ENCODE measurements at regions not wholly inside any gene's neighbourhood (a gene's known extent, or its start where the extent isn't known, plus 50 kb on each side); places are given as distances from the start of the nearest gene placed in this dataset.

DNA sequence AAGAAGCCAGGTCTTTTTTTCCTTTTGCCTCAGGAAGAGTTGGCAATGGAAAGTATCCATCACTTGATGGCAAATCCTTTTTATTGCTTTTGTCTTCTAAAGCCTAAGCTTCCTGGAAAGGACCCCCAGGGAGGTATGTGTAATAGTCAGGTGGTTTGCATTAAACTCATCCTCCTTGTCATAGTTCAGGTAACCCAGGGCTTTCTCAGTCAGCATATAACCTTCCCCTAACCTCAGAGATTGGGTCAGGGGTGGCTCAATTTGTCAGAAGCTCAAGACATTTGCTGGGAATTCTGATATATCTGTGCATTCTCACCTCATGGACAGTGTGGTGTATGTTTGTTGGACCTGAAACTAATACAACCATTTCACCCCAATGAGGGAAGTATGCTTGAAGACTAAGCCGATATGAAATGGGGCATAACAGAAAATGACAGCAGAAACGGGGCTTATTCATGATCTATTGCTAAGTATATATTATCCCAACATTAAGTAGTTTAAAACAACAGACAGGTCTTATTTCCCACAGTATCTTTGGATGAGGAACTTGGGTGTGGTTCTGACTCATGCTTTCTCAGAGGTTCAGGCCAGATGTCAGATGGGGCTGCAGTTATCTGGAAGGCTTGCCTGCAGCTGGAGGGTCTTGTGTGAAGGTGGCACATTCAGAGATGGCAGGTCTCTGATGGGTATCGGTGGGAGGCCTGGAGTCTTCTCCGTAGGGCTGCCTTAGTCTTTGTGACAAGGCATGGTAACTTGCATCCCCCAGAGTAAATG, 135.8 kb upstream of the SPON1 start:
- TF ChIP-seq, protein P1, sequence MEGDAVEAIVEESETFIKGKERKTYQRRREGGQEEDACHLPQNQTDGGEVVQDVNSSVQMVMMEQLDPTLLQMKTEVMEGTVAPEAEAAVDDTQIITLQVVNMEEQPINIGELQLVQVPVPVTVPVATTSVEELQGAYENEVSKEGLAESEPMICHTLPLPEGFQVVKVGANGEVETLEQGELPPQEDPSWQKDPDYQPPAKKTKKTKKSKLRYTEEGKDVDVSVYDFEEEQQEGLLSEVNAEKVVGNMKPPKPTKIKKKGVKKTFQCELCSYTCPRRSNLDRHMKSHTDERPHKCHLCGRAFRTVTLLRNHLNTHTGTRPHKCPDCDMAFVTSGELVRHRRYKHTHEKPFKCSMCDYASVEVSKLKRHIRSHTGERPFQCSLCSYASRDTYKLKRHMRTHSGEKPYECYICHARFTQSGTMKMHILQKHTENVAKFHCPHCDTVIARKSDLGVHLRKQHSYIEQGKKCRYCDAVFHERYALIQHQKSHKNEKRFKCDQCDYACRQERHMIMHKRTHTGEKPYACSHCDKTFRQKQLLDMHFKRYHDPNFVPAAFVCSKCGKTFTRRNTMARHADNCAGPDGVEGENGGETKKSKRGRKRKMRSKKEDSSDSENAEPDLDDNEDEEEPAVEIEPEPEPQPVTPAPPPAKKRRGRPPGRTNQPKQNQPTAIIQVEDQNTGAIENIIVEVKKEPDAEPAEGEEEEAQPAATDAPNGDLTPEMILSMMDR (conservative IDR thresholded peaks at IDR 0.05; ENCODE audit: low read length) = no peak
- H3K4me3 ChIP-seq (ENCODE audit: low read length) = no peak overlapping the region
- no peak for DNase-seq (ENCODE audit: low read depth)

DNA sequence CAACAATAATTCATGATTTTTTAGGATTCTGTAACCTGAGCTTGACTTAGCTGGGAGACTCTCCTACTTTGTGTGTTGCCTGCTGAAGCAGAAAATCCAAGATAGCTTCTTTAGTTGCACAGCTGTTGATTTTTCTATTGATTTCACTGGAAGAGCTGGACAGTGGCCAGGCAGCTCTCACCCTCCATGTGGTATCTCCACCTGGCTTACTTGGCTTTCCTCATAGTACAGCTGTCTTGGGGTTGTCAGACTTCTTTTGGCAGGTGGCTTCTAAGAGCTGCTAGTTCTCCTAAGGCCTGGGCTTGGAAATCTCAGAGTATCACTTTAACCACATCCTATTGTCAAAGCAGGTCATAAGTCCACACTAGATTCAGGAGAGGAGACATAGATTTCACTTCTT, 130.8 kb upstream of the SPON1 start:
- H3K4me3 ChIP-seq (ENCODE audit: low read length) = no peak overlapping the region
- TF ChIP-seq, protein P1 (conservative IDR thresholded peaks at IDR 0.05; ENCODE audit: low read length) = no peak
- DNase-seq (ENCODE audit: low read depth) = no peak

DNA sequence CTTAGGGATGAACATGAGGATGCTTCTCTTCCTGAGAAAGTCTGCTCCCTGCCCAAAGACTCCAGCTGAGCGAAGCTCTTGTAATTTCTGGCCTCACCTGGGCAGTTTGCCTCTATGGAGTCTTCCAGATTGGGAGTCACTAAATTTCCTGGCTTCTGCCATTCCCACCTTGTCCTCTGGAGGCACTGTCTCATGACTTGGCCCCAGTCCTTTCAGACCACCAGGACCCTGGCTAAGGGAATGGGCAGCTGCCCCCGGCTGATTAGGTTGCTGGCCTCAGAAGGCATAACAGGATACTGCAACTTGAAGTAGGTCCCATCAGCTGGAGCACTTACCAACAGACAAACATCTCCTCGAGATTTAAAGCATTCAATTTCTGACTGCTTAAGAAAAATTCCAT, 128.1 kb upstream of the SPON1 start:
- no peak for DNase-seq (ENCODE audit: low read depth)
- H3K4me3 ChIP-seq (ENCODE audit: low read length) = no peak overlapping the region
- TF ChIP-seq, protein P1 (conservative IDR thresholded peaks at IDR 0.05; ENCODE audit: low read length) = peak; percentile 15

DNA sequence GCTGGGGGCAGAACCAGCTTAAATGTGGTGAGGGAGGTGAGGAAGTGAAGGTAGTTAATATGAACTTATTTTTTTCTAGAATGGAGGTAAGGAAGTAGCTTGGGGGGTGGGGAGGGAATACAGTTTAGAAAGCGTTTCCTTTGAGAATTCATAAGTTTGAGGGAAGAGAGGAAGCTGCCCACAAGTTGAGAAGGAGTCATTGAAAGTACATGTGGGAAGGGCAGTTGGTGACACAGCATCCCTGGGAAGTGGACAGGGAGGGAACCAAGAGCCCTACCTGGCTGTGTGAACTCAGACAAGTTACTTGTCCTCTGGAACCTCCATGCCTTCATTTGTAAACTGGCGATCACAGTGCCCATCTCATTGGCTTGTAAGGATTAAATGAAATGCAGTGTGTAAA, 125.9 kb upstream of the SPON1 start:
- no peak overlapping the region for H3K4me3 ChIP-seq (ENCODE audit: low read length)
- TF ChIP-seq, protein P1 (conservative IDR thresholded peaks at IDR 0.05; ENCODE audit: low read length) = no peak
- DNase-seq (ENCODE audit: low read depth) = no peak

DNA sequence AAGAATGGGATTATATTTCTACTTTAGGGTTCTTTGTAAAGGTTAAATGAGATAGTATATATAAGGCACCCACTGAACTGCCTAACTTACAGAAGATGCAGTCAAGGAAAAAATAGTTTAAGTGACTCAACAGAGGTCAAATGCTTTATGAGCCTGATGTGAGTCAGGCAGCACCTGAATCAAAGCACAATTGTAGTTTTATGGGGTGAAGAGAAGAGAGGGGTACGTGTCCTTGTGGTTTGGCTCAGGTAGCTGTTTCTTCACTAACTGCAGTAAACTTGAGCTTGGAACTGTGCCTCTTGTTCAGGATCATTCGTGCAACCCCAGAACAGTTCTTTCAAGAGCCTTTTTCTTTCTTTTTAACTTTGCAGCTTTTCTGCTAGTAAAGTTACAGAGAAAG, 125.2 kb upstream of the SPON1 start:
- no peak for DNase-seq (ENCODE audit: low read depth)
- TF ChIP-seq, protein P1 (conservative IDR thresholded peaks at IDR 0.05; ENCODE audit: low read length) = no peak
- no peak overlapping the region for H3K4me3 ChIP-seq (ENCODE audit: low read length)

DNA sequence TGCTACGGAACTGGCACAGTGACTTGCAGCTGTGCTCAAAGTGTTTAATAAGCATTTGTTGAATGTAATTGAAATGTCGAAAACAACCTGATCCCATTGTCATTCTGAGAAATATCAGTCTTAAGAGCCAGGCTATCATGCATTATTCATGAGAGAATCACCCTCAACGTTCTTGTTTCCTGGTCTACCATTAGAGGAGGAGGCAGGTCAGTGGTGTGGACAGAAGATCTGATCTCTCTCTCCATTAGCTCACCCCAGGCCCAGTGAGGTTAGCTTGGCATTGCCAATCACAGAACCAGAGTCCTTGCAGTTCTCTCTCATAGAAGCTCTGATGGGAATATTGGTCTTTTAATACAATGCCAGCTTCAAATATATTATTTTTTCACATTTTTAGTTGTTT, 121.1 kb upstream of the SPON1 start:
- TF ChIP-seq, protein P1 (conservative IDR thresholded peaks at IDR 0.05; ENCODE audit: low read length) = no peak
- H3K4me3 ChIP-seq (ENCODE audit: low read length) = no peak overlapping the region
- no peak for DNase-seq (ENCODE audit: low read depth)

DNA sequence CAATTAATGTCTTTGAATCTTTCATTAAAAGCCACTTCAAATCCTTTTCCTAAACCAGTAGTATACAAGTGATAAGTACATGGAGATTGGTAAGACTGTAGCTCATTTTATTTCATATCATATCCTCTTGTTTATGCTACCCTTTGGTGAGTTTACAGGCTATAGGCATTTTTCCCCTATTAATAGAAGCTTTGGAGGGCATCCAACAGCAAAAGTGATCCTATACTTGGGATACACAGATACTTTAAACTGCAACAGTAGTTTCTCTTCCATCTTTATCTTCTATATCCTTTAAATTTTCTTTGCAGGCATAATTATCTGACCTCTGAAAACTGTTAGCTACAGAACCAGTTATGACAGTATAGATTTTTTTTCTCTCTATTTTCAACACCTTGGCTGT, 114.5 kb upstream of the SPON1 start:
- H3K4me3 ChIP-seq (ENCODE audit: low read length) = no peak overlapping the region
- TF ChIP-seq, protein P1 (conservative IDR thresholded peaks at IDR 0.05; ENCODE audit: low read length) = no peak
- DNase-seq (ENCODE audit: low read depth) = no peak
